HL-60 (cell line): ENCODE measurements at regions not wholly inside any gene's neighbourhood (a gene's known extent, or its start where the extent isn't known, plus 50 kb on each side); places are given as distances from the start of the nearest gene placed in this dataset.

Source experiments
- GABPA ChIP-seq: IDR thresholded peaks from 2 replicates; pipeline ENCODE4 v1.6.1; 2012; ENCODE audit warnings: low read depth
- POLR2AphosphoS5 ChIP-seq: IDR thresholded peaks from 2 replicates; pipeline ENCODE4 v1.6.1; 2012; ENCODE audit warnings: low read depth
- REST ChIP-seq: IDR thresholded peaks from 2 replicates; pipeline ENCODE4 v1.6.1; 2012; ENCODE audit warnings: low read depth; ENCODE audit not compliant: insufficient replicate concordance
- TF ChIP-seq, protein P1 (sequence below): IDR thresholded peaks from one replicate; pipeline ENCODE4 v1.5.1; 2011; ENCODE audit warnings: low read length, control low read depth, inconsistent platforms; ENCODE audit not compliant: insufficient read depth

DNA sequence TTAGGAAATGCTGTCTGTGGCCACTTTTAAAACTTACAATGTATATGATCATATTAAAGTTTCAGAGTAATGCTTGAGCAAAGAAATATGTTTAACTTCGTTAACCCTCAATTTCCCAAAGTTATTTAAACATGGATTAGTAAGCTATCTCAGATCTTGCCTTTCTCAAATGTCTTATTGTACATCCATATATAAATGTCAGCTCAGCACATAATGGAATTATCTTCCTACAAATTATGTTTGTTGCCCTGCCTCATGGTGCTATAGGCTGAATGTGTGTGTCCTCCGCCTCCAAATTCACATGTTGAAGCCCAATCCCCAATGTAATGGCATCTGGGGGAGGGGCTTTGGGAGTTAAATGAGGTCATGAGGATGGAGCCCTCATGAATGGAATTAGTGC, 200.3 kb downstream of the MINAR1 start:
- TF ChIP-seq, protein P1, sequence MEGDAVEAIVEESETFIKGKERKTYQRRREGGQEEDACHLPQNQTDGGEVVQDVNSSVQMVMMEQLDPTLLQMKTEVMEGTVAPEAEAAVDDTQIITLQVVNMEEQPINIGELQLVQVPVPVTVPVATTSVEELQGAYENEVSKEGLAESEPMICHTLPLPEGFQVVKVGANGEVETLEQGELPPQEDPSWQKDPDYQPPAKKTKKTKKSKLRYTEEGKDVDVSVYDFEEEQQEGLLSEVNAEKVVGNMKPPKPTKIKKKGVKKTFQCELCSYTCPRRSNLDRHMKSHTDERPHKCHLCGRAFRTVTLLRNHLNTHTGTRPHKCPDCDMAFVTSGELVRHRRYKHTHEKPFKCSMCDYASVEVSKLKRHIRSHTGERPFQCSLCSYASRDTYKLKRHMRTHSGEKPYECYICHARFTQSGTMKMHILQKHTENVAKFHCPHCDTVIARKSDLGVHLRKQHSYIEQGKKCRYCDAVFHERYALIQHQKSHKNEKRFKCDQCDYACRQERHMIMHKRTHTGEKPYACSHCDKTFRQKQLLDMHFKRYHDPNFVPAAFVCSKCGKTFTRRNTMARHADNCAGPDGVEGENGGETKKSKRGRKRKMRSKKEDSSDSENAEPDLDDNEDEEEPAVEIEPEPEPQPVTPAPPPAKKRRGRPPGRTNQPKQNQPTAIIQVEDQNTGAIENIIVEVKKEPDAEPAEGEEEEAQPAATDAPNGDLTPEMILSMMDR, result no peak
- TF ChIP-seq POLR2AphosphoS5, result no peak
- TF ChIP-seq REST, result no peak
- no peak for TF ChIP-seq GABPA
